ENCODE measurements at regions not wholly inside any gene's neighbourhood (a gene's known extent, or its start where the extent isn't known, plus 50 kb on each side); places are given as distances from the start of the nearest gene placed in this dataset.
"Not testable (repeated sequence)": the region's sequence is repeated elsewhere in the genome, so short reads cannot be mapped to it uniquely, and the experiment has no call there.

DNA sequence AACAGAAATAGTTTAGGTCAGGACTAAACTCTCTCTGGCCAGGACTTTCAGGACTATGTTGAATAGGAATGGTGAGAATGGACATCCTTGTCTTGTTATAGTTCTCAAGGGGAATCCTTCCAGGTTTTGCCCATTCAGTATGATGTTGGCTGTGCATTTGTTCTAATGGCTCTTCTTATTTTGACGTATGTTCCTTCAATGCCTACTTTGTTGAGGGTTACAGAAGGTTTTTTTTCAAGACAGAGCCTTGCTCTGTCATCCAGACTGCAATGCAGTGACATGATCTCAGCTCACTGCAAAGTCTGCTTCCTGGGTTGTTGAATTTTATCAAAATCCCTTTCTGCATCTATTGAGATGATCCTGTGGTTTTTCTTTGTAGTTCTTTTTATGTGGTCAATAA, 79.5 kb upstream of the NID2 start:
- Mint-ChIP-seq H3K27me3 (no peaks in the 10 kb centered on the region), H3K27ac (no peak overlapping the region), H3K4me1 (ENCODE audit: low read depth) (no peaks in the 10 kb centered on the region), H3K9me3 (no peaks in the 10 kb centered on the region), H3K36me3 (ENCODE audit: low read depth) (no peaks in the 10 kb centered on the region), H3K4me3 (no peak overlapping the region)
- intact Hi-C loops (cut with micrococcal nuclease) = no loop called here

DNA sequence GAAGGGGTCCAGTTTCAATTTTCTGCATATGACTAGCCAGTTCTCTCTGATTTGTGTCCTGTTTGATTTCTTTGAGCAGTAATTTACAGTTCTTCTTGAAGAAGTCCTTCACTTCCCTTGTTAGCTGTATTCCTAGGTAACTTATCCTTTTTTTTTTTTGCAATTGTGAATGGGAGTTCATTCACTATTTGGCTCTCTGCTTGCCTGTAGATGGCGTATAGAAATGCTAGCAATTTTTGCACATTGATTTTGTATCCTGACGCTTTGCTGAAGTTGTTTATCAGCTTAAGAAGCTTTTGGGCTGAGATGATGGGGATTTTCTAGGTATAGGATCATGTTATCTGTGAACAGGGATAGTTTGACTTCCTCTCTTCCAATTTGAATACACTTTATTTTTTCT, 77.6 kb upstream of the NID2 start:
- no peaks in the 10 kb centered on the region for H3K9me3 Mint-ChIP-seq
- H3K27ac Mint-ChIP-seq = no peak overlapping the region
- H3K4me3 Mint-ChIP-seq = no peak overlapping the region
- H3K36me3 Mint-ChIP-seq (ENCODE audit: low read depth) = no peaks in the 10 kb centered on the region
- no peaks in the 10 kb centered on the region for H3K4me1 Mint-ChIP-seq (ENCODE audit: low read depth)
- intact Hi-C loops (cut with micrococcal nuclease) = no loop called here
- H3K27me3 Mint-ChIP-seq = no peaks in the 10 kb centered on the region

DNA sequence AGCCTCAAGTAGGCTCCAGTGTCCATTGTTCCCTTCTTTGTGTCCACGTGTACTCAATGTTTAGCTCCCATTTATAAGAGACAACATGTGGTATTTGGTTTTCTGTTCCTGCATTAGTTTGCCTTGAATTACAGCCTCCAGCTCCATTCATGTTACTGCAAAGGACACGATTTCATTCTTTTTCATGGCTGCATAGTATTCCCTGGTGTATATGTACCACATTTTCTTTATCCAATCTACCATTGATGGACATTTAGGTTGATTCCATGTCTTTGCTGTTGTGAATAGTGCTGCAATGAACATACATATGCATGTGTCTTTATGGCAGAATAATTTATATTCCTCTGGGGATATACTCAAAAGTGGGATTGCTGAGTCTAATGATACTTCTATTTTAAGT, 75.2 kb upstream of the NID2 start:
- H3K27ac Mint-ChIP-seq; H3K27me3 Mint-ChIP-seq; intact Hi-C loops (cut with micrococcal nuclease); H3K4me1 Mint-ChIP-seq (ENCODE audit: low read depth); H3K36me3 Mint-ChIP-seq (ENCODE audit: low read depth); H3K4me3 Mint-ChIP-seq; H3K9me3 Mint-ChIP-seq: not testable (repeated sequence)

DNA sequence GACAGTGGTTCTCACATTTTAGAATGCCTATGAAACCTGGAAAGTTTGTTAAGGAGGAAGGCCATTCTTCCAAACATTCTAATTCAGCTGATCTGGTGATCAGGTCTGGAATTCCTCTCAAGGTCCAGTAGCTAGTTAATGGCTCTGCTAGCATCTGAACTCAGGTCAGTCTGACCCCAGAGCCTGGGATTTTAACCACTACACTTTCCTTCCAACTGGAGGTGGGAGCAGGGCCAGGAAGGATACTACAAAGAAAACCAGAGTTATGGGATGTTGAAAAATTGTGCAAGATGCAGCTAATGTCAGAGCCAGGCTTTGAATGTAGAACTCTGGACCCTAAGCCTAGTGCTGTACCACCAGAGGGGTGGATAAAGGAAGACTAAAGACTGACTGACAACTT, 73.6 kb upstream of the NID2 start:
- no peaks in the 10 kb centered on the region for H3K27me3 Mint-ChIP-seq
- intact Hi-C loops (cut with micrococcal nuclease) = no loop called here
- H3K9me3 Mint-ChIP-seq = no peaks in the 10 kb centered on the region
- no peaks in the 10 kb centered on the region for H3K4me1 Mint-ChIP-seq (ENCODE audit: low read depth)
- H3K4me3 Mint-ChIP-seq = no peak overlapping the region
- no peaks in the 10 kb centered on the region for H3K36me3 Mint-ChIP-seq (ENCODE audit: low read depth)
- no peak overlapping the region for H3K27ac Mint-ChIP-seq

GRCh38 chr14:52131640-52132320, 62.9 kb upstream of the NID2 start:
- Mint-ChIP-seq H3K9me3 (peaks cover 39% of the 10 kb centered on the region), H3K4me1 (ENCODE audit: low read depth) (no peaks in the 10 kb centered on the region), H3K4me3 (no peak overlapping the region), H3K27ac (no peak overlapping the region), H3K27me3 (no peaks in the 10 kb centered on the region), H3K36me3 (ENCODE audit: low read depth) (no peaks in the 10 kb centered on the region)
- intact Hi-C loops (cut with micrococcal nuclease) = no loop called here

- no peak overlapping the region for H3K27ac Mint-ChIP-seq
- H3K27me3 Mint-ChIP-seq = no peaks in the 10 kb centered on the region
- no peak overlapping the region for H3K4me3 Mint-ChIP-seq
- intact Hi-C loops (cut with micrococcal nuclease) = no loop called here
- no peaks in the 10 kb centered on the region for H3K36me3 Mint-ChIP-seq (ENCODE audit: low read depth)
- H3K9me3 Mint-ChIP-seq = peaks cover 19% of the 10 kb centered on the region
- no peaks in the 10 kb centered on the region for H3K4me1 Mint-ChIP-seq (ENCODE audit: low read depth)
These were observed 60.9 kb upstream of the NID2 start for GRCh38 chr14:52129721-52130120.

GRCh38 chr14:52125885-52126284, 57.0 kb upstream of the NID2 start:
- H3K27me3 Mint-ChIP-seq = no peaks in the 10 kb centered on the region
- H3K4me3 Mint-ChIP-seq = no peak overlapping the region
- H3K36me3 Mint-ChIP-seq (ENCODE audit: low read depth) = no peaks in the 10 kb centered on the region
- H3K4me1 Mint-ChIP-seq (ENCODE audit: low read depth) = no peaks in the 10 kb centered on the region
- no peak overlapping the region for H3K27ac Mint-ChIP-seq
- intact Hi-C loops (cut with micrococcal nuclease) = no loop called here
- H3K9me3 Mint-ChIP-seq = peaks cover 15% of the 10 kb centered on the region

- no peaks in the 10 kb centered on the region for H3K4me1 Mint-ChIP-seq (ENCODE audit: low read depth)
- intact Hi-C loops (cut with micrococcal nuclease) = no loop called here
These were observed 56.2 kb upstream of the NID2 start for GRCh38 chr14:52124791-52125684.

DNA sequence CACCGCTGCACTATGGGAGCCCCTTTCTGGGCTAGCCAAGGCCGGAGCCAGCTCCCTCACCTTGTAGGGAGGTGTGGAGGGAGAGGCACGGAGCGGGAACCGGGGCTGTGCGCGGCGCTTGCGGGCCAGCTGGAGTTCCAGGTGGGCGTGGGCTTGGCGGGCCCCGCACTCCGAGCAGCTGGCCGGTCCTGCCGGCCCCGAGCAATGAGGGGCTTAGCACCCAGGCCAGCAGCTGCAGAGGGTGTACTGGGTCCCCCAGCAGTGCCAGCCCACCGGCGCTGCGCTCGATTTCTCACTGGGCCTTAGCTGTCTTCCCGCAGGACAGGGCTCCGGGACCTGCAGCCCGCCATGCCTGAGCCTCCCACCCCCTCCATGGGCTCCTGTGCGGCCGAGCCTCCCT, 53.3 kb upstream of the NID2 start:
- H3K4me1 Mint-ChIP-seq (ENCODE audit: low read depth); H3K4me3 Mint-ChIP-seq; H3K27me3 Mint-ChIP-seq; H3K9me3 Mint-ChIP-seq; H3K36me3 Mint-ChIP-seq (ENCODE audit: low read depth); intact Hi-C loops (cut with micrococcal nuclease); H3K27ac Mint-ChIP-seq: not testable (repeated sequence)

More at GRCh38 chr14:52124791-52125684, 56.2 kb upstream of the NID2 start:
- Mint-ChIP-seq H3K9me3 (peaks cover 15% of the 10 kb centered on the region), H3K27ac (no peak overlapping the region), H3K27me3 (no peaks in the 10 kb centered on the region), H3K36me3 (ENCODE audit: low read depth) (no peaks in the 10 kb centered on the region), H3K4me3 (no peak overlapping the region)

DNA sequence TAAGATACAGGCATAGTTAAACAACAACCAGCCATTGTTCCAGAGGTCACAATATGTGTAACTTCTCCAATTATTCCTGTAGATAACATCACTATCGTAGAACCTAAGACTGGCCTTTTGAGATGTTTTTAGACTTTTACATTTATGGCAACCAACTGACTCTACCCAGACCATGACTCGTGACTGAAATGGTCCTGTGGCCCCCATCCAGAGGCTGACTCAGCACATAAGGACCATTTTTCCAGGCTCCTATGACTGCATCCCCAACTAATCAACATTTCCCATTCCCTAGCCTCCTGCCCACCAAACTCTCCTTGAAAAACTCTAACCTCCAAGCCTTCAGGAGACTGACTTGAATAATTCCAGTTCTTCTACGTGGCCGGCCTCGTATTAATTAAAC, 52.6 kb upstream of the NID2 start:
- Mint-ChIP-seq H3K9me3 (no peaks in the 10 kb centered on the region), H3K4me3 (no peak overlapping the region), H3K27ac (no peak overlapping the region), H3K36me3 (ENCODE audit: low read depth) (no peaks in the 10 kb centered on the region), H3K27me3 (no peaks in the 10 kb centered on the region), H3K4me1 (ENCODE audit: low read depth) (no peaks in the 10 kb centered on the region)
- intact Hi-C loops (cut with micrococcal nuclease) = no loop called here

- intact Hi-C loops (cut with micrococcal nuclease) = no loop called here
- no peaks in the 10 kb centered on the region for H3K9me3 Mint-ChIP-seq
- H3K4me3 Mint-ChIP-seq = no peak overlapping the region
- no peaks in the 10 kb centered on the region for H3K27me3 Mint-ChIP-seq
- no peaks in the 10 kb centered on the region for H3K36me3 Mint-ChIP-seq (ENCODE audit: low read depth)
- H3K27ac Mint-ChIP-seq = no peak overlapping the region
- H3K4me1 Mint-ChIP-seq (ENCODE audit: low read depth) = no peaks in the 10 kb centered on the region
These were observed 50.2 kb upstream of the NID2 start for GRCh38 chr14:52119030-52119429.

All from dendritic cell treated with granulocyte-macrophage colony-stimulating factor and Interleukin-4, amounts not matched to agents 40 ng/mL and 50 ng/mL, for 4 days (primary cell).